HCT116 (cell line): ENCODE measurements at regions not wholly inside any gene's neighbourhood (a gene's known extent, or its start where the extent isn't known, plus 50 kb on each side); places are given as distances from the start of the nearest gene placed in this dataset.

Source experiments
- ATAC-seq: fragments of 200-7000 bp; cut with Tn5 transposase; 2 replicates; pipeline ENCODE4 v1.9.1; 2020; ENCODE audit warnings: mild to moderate bottlenecking, moderate library complexity
- BruUV-seq: library from RNA; stranded (reverse); fragments of 400-500 nt; replicated peaks from 2 replicates; lab custom pipeline; 2021; lab: Mats Ljungman, UMichigan
- CTCF ChIA-PET: fragments of 300-600 bp; sonication (Branson Sonifier 250); formaldehyde crosslinking; loops from one replicate; lab custom pipeline; 2021; ENCODE audit warnings: antibody characterized with exemption; lab: Charles Lee
- POLR2A ChIA-PET: fragments of 300-600, 350-600 bp; sonication (Branson Sonifier 250); formaldehyde crosslinking; loops from one replicate; lab custom pipeline; 2021; ENCODE audit warnings: antibody characterized with exemption; lab: Charles Lee
- RAD21 ChIA-PET, 2 experiments: fragments of 300-600 bp; sonication (Branson Sonifier 250); formaldehyde crosslinking; loops; one replicate each; lab custom pipeline; 2023; ENCODE audit warnings: low total read pairs in 2 of 2; ENCODE audit not compliant: uncharacterized antibody in 2 of 2, unreplicated experiment in 2 of 2, low non-redundant PET in 1 of 2; lab: Charles Lee
- DNase-seq: peaks from one replicate; pipeline ENCODE4 v3.0.0-alpha.2; 2010; ENCODE audit warnings: low read depth, low spot score
- H2AFZ ChIP-seq: fragments of 200-600 bp; shearing (Covaris generic), sonication (generic); 2 replicates; pipeline ENCODE4 v1.6.1; 2017; ENCODE audit warnings: low read depth, mixed run types, mixed read lengths, antibody characterized with exemption, low read length; ENCODE audit not compliant: poor library complexity, severe bottlenecking
- H3K27ac ChIP-seq: 2 replicates; pipeline ENCODE4 v1.5.1; 2012; ENCODE audit warnings: low read depth, low read length
- H3K27me3 ChIP-seq: fragments of 200-600 bp; sonication (generic); 2 replicates; pipeline ENCODE4 v1.6.1; 2016; ENCODE audit warnings: mixed run types, low read length, mixed read lengths; ENCODE audit not compliant: insufficient read depth
- H3K36me3 ChIP-seq, 2 experiments: fragments of 200-500 bp in 1 of 2; fragments of 200-600 bp in 1 of 2; sonication (Bioruptor generic) in 1 of 2; sonication (generic) in 1 of 2; 2 replicates each; pipeline versions ENCODE4 v1.5.1 to v1.6.1; 2014 to 2016; ENCODE audit warnings: low read length in 2 of 2, inconsistent platforms in 1 of 2, mixed read lengths in 1 of 2, mixed run types in 1 of 2; ENCODE audit not compliant: insufficient read depth in 2 of 2, control insufficient read depth in 1 of 2
- H3K4me1 ChIP-seq, 2 experiments: fragments of 200-600 bp in 1 of 2; sonication (generic) in 1 of 2; 2 replicates each; pipeline versions ENCODE4 v1.5.1 to v1.6.1; 2012 to 2017; ENCODE audit warnings: low read length in 2 of 2, inconsistent platforms in 1 of 2, mild to moderate bottlenecking in 1 of 2, mixed read lengths in 1 of 2, mixed run types in 1 of 2, moderate library complexity in 1 of 2; ENCODE audit not compliant: insufficient read depth in 2 of 2, control insufficient read depth in 1 of 2
- H3K4me2 ChIP-seq: fragments of 200-600 bp; sonication (generic); 2 replicates; pipeline ENCODE4 v1.6.1; 2017; ENCODE audit warnings: mixed run types, low read length, mixed read lengths
- H3K4me3 ChIP-seq, 2 experiments: fragments of 200-600 bp in 1 of 2; sonication (generic) in 1 of 2; replicated peaks in 1 of 2; 2 replicates each; pipeline ENCODE4 v1.5.1; 2011 to 2016; ENCODE audit warnings: low read length in 2 of 2, control low read depth in 1 of 2, low read depth in 1 of 2, mild to moderate bottlenecking in 1 of 2, mixed read lengths in 1 of 2, mixed run types in 1 of 2
- H3K79me2 ChIP-seq: fragments of 200-600 bp; sonication (generic); 2 replicates; pipeline ENCODE4 v1.6.1; 2017; ENCODE audit warnings: mild to moderate bottlenecking, mixed run types, low read length, moderate library complexity, mixed read lengths; ENCODE audit not compliant: insufficient read depth
- H3K9ac ChIP-seq: fragments of 200-600 bp; sonication (generic); 2 replicates; pipeline ENCODE4 v1.6.1; 2016; ENCODE audit warnings: low read length, mixed read lengths
- H3K9me2 ChIP-seq: fragments of 200-600 bp; sonication (generic), shearing (Covaris generic); 2 replicates; pipeline ENCODE4 v1.6.1; 2017; ENCODE audit warnings: mixed run types, mild to moderate bottlenecking, moderate library complexity; ENCODE audit not compliant: insufficient read depth
- H3K9me3 ChIP-seq, 2 experiments: fragments of 200-500 bp in 1 of 2; fragments of 200-600 bp in 1 of 2; sonication (Bioruptor generic) in 1 of 2; sonication (generic) in 1 of 2; 2 replicates each; pipeline ENCODE4 v1.6.1; 2014 to 2017; ENCODE audit warnings: low read length in 2 of 2, mixed read lengths in 2 of 2, inconsistent platforms in 1 of 2, low read depth in 1 of 2, mild to moderate bottlenecking in 1 of 2, mixed run types in 1 of 2, moderate library complexity in 1 of 2; ENCODE audit not compliant: control insufficient read depth in 1 of 2, insufficient read depth in 1 of 2
- H4K20me1 ChIP-seq: fragments of 200-600 bp; sonication (generic), shearing (Covaris generic); 2 replicates; pipeline ENCODE4 v1.6.1; 2017; ENCODE audit warnings: mixed run types, mild to moderate bottlenecking, moderate library complexity; ENCODE audit not compliant: insufficient read depth
- ATF3 ChIP-seq: IDR thresholded peaks from 2 replicates; pipeline ENCODE4 v1.6.1; 2012
- CBX3 ChIP-seq: IDR thresholded peaks from 2 replicates; pipeline ENCODE4 v1.6.1; 2012; ENCODE audit warnings: low read depth
- CEBPB ChIP-seq: IDR thresholded peaks from 2 replicates; pipeline ENCODE4 v1.6.1; 2012; ENCODE audit warnings: low read depth
- CTCF ChIP-seq, 3 experiments: fragments of 200-600 bp in 1 of 3; sonication (generic) in 1 of 3; IDR thresholded peaks in 2 of 3; conservative IDR thresholded peaks in 1 of 3; 2 replicates each; pipeline ENCODE4 v1.5.1; 2012 to 2017; ENCODE audit warnings: low read depth in 2 of 3, low read length in 2 of 3, antibody characterized with exemption in 1 of 3, borderline replicate concordance in 1 of 3, control low read depth in 1 of 3, mild to moderate bottlenecking in 1 of 3, mixed read lengths in 1 of 3, mixed run types in 1 of 3, moderate library complexity in 1 of 3; ENCODE audit not compliant: insufficient read depth in 1 of 3
- EGR1 ChIP-seq: IDR thresholded peaks from 2 replicates; pipeline ENCODE4 v1.6.1; 2012; ENCODE audit warnings: low read depth
- ELF1 ChIP-seq: IDR thresholded peaks from 2 replicates; pipeline ENCODE4 v1.6.1; 2012; ENCODE audit warnings: low read depth, borderline replicate concordance
- EZH2 ChIP-seq: fragments of 200-600 bp; sonication (generic); IDR thresholded peaks from 2 replicates; pipeline ENCODE4 v1.6.1; 2017; ENCODE audit warnings: antibody characterized with exemption, mixed run types
- JUND ChIP-seq: IDR thresholded peaks from 2 replicates; pipeline ENCODE4 v1.6.1; 2012
- MAX ChIP-seq: IDR thresholded peaks from 2 replicates; pipeline ENCODE4 v1.6.1; 2012
- POLR2A ChIP-seq: IDR thresholded peaks from 2 replicates; pipeline ENCODE4 v1.7.0; 2011; ENCODE audit warnings: borderline replicate concordance; ENCODE audit not compliant: insufficient read depth, insufficient read length; ENCODE audit errors: extremely low read depth
- RAD21 ChIP-seq: IDR thresholded peaks from 2 replicates; pipeline ENCODE4 v1.6.1; 2012; ENCODE audit warnings: low read depth, mild to moderate bottlenecking
- REST ChIP-seq: IDR thresholded peaks from 2 replicates; pipeline ENCODE4 v1.6.1; 2012; ENCODE audit warnings: low read depth
- SIN3A ChIP-seq: IDR thresholded peaks from 2 replicates; pipeline ENCODE4 v1.6.1; 2012; ENCODE audit warnings: low read depth
- SRF ChIP-seq: IDR thresholded peaks from 2 replicates; pipeline ENCODE4 v1.6.1; 2012; ENCODE audit warnings: low read depth
- ZBTB33 ChIP-seq: IDR thresholded peaks from 2 replicates; pipeline ENCODE4 v1.6.1; 2011; ENCODE audit warnings: mild to moderate bottlenecking, low read length, moderate library complexity; ENCODE audit not compliant: insufficient replicate concordance; ENCODE audit errors: extremely low read depth
- ZFX ChIP-seq: fragments of 450-650 bp; IDR thresholded peaks from 2 replicates; pipeline ENCODE4 v1.6.1; 2017
- ZNF274 ChIP-seq: fragments of 200-500 bp; sonication (Bioruptor generic); IDR thresholded peaks from 2 replicates; pipeline ENCODE4 v1.6.1; 2014; ENCODE audit warnings: mild to moderate bottlenecking, low read depth, low read length, inconsistent platforms
- intact Hi-C: fragments of 100-400 bp; cut with micrococcal nuclease; formaldehyde crosslinking; loops from 2 replicates; pipeline ENCODE4 v1.10.0; 2022

- Histone ChIP-seq H3K4me1 (peaks cover 19 to 30% of the 10 kb centered on the region in 2 experiments), H3K36me3 (no peaks in the 10 kb centered on the region), H3K9me2 (no peaks in the 10 kb centered on the region), H3K9ac (no peak overlapping the region), H3K4me2 (no peak overlapping the region), H3K27ac (no peak overlapping the region), H2AFZ (no peak overlapping the region), H3K79me2 (no peaks in the 10 kb centered on the region), H3K27me3 (no peaks in the 10 kb centered on the region), H4K20me1 (no peaks in the 10 kb centered on the region), H3K9me3 (no peaks in the 10 kb centered on the region), H3K4me3 (no peak overlapping the region)
- RAD21 ChIA-PET, result no interaction called here
- CTCF ChIA-PET, result no interaction called here
- no peak for ATAC-seq
- no TSS peak for BruUV-seq
- no peak for DNase-seq
- POLR2A ChIA-PET, result interaction anchor here (0.7 to 1.4 kb wide), 2 partner anchors 20 to 62 kb away, joined by 3 to 4 read pairs; partner anchors contain the start of gene ELF3
- intact Hi-C loops, result no loop called here
- TF ChIP-seq EZH2 (no peak), SRF (no peak), REST (no peak), ZNF274 (no peak), POLR2A (no peak), ZFX (no peak), ZBTB33 (no peak), CBX3 (no peak), CEBPB (no peak), JUND (no peak), RAD21 (no peak), CTCF (IDR thresholded peaks at IDR 0.05 in 2 of 3, conservative IDR thresholded peaks at IDR 0.05 in 1 of 3; ENCODE audit: borderline replicate concordance in 1 of 3, insufficient read depth in 1 of 3, low read depth in 2 of 3, low read length in 2 of 3) (no peak), EGR1 (no peak), ELF1 (no peak), SIN3A (no peak), ATF3 (no peak), MAX (no peak)
These were observed 50.4 kb upstream of the GPR37L1 start for GRCh38 chr1:202072211-202072765.
